ENCODE measurements at regions not wholly inside any gene's neighbourhood (a gene's known extent, or its start where the extent isn't known, plus 50 kb on each side); places are given as distances from the start of the nearest gene placed in this dataset.

DNA sequence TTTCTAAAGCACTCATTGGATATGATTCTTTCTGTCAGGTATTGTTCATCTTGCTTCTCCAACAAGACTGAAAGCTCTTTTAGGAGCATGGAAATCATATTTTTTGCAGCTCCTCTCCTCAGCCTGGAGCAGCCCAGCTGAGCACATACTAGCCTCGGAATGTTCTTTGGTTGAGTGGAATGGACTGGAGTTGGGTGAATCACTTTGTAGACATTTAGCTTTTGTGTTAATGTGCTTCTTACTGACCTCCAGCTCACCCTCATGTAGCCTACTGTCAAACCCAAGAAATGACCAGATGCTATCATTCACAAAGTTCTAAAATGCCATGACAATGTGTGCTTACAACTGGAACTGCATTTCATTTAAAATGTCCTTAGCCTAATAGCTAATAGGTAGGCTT lies 161.1 kb downstream of the NUAK1 start:
- Histone ChIP-seq H4K20me1 (ENCODE audit: insufficient read depth, low read length) (no peaks in the 10 kb centered on the region), H3K4me3 (replicated peaks in 1 of 3; ENCODE audit: insufficient read depth in 1 of 3, low read depth in 2 of 3, low read length in 3 of 3) (no peak overlapping the region), H3K4me1 (ENCODE audit: insufficient read depth, low read length) (no peaks in the 10 kb centered on the region), H3K4me2 (ENCODE audit: low read depth, low read length) (no peak overlapping the region), H2AFZ (ENCODE audit: low read length) (no peak overlapping the region), H3K9me3 (ENCODE audit: low read length) (no peaks in the 10 kb centered on the region), H3K36me3 (replicated peaks in 1 of 2; ENCODE audit: control insufficient read depth in 1 of 2, insufficient read depth in 2 of 2, low read length in 2 of 2) (no peaks in the 10 kb centered on the region), H3K79me2 (ENCODE audit: insufficient read depth, low read length) (no peaks in the 10 kb centered on the region), H3K27ac (ENCODE audit: extremely low read length, insufficient read depth, low read length) (no peak overlapping the region), H3K9ac (ENCODE audit: insufficient read depth, low read depth, low read length) (no peak overlapping the region), H3K27me3 (ENCODE audit: control insufficient read depth in 1 of 2, insufficient read depth in 2 of 2, low read length in 2 of 2) (no peaks in the 10 kb centered on the region)
- BruUV-seq (replicated peaks), result no TSS peak
- intact Hi-C loops (cut with micrococcal nuclease; ENCODE audit: unreplicated experiment), result no loop called here
- ATAC-seq (no peak), FAIRE-seq (no peak), DNase-seq (ENCODE audit: low spot score) (no peak)
- in situ Hi-C loops (cut with HindIII; ENCODE audit: extremely low pct_ligation_motif_present, low pct_unique_long_range_greater_than_20kb), result no loop called here
- CTCF ChIA-PET (ENCODE audit: low intra/inter-chr PET ratio, low total read pairs), result no interaction called here
- 0% methylated on average over 1 of the region's 1 CpG for WGBS (ENCODE audit: low lambda C conversion rate)
- POLR2A ChIA-PET, result no interaction called here
- TF ChIP-seq AHR (CRISPR knock-in tag; IDR thresholded peaks at IDR 0.05) (no peak), CC2D1A (CRISPR knock-in tag; IDR thresholded peaks at IDR 0.05) (no peak)
- TF ChIP-seq, protein P1, sequence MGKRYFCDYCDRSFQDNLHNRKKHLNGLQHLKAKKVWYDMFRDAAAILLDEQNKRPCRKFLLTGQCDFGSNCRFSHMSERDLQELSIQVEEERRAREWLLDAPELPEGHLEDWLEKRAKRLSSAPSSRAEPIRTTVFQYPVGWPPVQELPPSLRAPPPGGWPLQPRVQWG (CRISPR knock-in tag; IDR thresholded peaks at IDR 0.05; ENCODE audit: borderline replicate concordance, low read depth), result no peak

DNA sequence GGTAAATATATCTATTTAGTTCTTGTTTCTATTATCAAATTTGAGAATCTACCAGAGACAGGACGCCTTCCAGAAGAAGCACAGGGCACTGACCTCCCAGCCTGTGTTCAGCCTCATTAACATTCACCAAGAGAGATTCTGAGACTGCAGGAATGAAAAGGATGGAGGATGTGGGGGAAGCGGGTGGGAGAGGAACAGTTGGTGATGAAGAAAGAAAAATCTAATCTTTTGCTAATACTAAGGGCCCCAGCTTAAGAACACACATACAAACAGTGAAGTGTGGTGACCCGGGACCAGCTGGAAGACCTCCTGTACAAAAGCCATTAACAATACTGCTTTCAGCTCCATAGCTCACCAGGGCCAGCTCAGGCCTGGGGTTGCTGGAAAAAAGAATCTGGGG lies 160.5 kb downstream of the NUAK1 start:
- H4K20me1 ChIP-seq (ENCODE audit: insufficient read depth, low read length), result no peaks in the 10 kb centered on the region
- H3K4me1 ChIP-seq (ENCODE audit: insufficient read depth, low read length), result no peaks in the 10 kb centered on the region
- no peak overlapping the region for H3K4me3 ChIP-seq (replicated peaks in 1 of 3; ENCODE audit: insufficient read depth in 1 of 3, low read depth in 2 of 3, low read length in 3 of 3)
- WGBS (ENCODE audit: low lambda C conversion rate), result 26% methylated on average over 3 of the region's 3 CpGs
- no peaks in the 10 kb centered on the region for H3K36me3 ChIP-seq (replicated peaks in 1 of 2; ENCODE audit: control insufficient read depth in 1 of 2, insufficient read depth in 2 of 2, low read length in 2 of 2)
- CTCF ChIA-PET (ENCODE audit: low intra/inter-chr PET ratio, low total read pairs), result no interaction called here
- H3K27ac ChIP-seq (ENCODE audit: extremely low read length, insufficient read depth, low read length), result no peak overlapping the region
- intact Hi-C loops (cut with micrococcal nuclease; ENCODE audit: unreplicated experiment), result no loop called here
- no peak for FAIRE-seq
- in situ Hi-C loops (cut with HindIII; ENCODE audit: extremely low pct_ligation_motif_present, low pct_unique_long_range_greater_than_20kb), result no loop called here
- no TSS peak for BruUV-seq (replicated peaks)
- H3K9ac ChIP-seq (ENCODE audit: insufficient read depth, low read depth, low read length), result no peak overlapping the region
- POLR2A ChIA-PET, result no interaction called here
- no peaks in the 10 kb centered on the region for H3K9me3 ChIP-seq (ENCODE audit: low read length)
- no peaks in the 10 kb centered on the region for H3K27me3 ChIP-seq (ENCODE audit: control insufficient read depth in 1 of 2, insufficient read depth in 2 of 2, low read length in 2 of 2)
- no peak for ATAC-seq
- H3K4me2 ChIP-seq (ENCODE audit: low read depth, low read length), result no peak overlapping the region
- H2AFZ ChIP-seq (ENCODE audit: low read length), result no peak overlapping the region
- no peak for DNase-seq (ENCODE audit: low spot score)
- no peaks in the 10 kb centered on the region for H3K79me2 ChIP-seq (ENCODE audit: insufficient read depth, low read length)
- TF ChIP-seq KDM6A (CRISPR knock-in tag; IDR thresholded peaks at IDR 0.05; ENCODE audit: low read depth) (no peak), SSRP1 (CRISPR knock-in tag; IDR thresholded peaks at IDR 0.05) (no peak), NFATC3 (CRISPR knock-in tag; IDR thresholded peaks at IDR 0.05) (no peak), JDP2 (CRISPR knock-in tag; IDR thresholded peaks at IDR 0.05; ENCODE audit: borderline replicate concordance) (no peak), GZF1 (CRISPR knock-in tag; IDR thresholded peaks at IDR 0.05) (no peak)
- TF ChIP-seq, protein P2, sequence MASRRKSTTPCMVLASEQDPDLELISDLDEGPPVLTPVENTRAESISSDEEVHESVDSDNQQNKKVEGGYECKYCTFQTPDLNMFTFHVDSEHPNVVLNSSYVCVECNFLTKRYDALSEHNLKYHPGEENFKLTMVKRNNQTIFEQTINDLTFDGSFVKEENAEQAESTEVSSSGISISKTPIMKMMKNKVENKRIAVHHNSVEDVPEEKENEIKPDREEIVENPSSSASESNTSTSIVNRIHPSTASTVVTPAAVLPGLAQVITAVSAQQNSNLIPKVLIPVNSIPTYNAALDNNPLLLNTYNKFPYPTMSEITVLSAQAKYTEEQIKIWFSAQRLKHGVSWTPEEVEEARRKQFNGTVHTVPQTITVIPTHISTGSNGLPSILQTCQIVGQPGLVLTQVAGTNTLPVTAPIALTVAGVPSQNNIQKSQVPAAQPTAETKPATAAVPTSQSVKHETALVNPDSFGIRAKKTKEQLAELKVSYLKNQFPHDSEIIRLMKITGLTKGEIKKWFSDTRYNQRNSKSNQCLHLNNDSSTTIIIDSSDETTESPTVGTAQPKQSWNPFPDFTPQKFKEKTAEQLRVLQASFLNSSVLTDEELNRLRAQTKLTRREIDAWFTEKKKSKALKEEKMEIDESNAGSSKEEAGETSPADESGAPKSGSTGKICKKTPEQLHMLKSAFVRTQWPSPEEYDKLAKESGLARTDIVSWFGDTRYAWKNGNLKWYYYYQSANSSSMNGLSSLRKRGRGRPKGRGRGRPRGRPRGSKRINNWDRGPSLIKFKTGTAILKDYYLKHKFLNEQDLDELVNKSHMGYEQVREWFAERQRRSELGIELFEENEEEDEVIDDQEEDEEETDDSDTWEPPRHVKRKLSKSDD (CRISPR knock-in tag; IDR thresholded peaks at IDR 0.05; ENCODE audit: low read depth), result no peak
- TF ChIP-seq, protein P3, sequence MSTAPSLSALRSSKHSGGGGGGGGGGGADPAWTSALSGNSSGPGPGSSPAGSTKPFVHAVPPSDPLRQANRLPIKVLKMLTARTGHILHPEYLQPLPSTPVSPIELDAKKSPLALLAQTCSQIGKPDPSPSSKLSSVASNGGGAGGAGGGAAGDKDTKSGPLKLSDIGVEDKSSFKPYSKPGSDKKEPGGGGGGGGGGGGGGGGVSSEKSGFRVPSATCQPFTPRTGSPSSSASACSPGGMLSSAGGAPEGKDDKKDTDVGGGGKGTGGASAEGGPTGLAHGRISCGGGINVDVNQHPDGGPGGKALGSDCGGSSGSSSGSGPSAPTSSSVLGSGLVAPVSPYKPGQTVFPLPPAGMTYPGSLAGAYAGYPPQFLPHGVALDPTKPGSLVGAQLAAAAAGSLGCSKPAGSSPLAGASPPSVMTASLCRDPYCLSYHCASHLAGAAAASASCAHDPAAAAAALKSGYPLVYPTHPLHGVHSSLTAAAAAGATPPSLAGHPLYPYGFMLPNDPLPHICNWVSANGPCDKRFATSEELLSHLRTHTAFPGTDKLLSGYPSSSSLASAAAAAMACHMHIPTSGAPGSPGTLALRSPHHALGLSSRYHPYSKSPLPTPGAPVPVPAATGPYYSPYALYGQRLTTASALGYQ (CRISPR knock-in tag; IDR thresholded peaks at IDR 0.05), result no peak
